NCI-H2196 treated with DMSO at 0.1 percent for 48 hours (cell line): ENCODE measurements at regions not wholly inside any gene's neighbourhood (a gene's known extent, or its start where the extent isn't known, plus 50 kb on each side); places are given as distances from the start of the nearest gene placed in this dataset.

ENCODE experiments used
- DNase-seq: peaks from one replicate; lab custom pipeline; 2025; ENCODE audit not compliant: unreplicated experiment; lab: John Stamatoyannopoulos, UW

DNA sequence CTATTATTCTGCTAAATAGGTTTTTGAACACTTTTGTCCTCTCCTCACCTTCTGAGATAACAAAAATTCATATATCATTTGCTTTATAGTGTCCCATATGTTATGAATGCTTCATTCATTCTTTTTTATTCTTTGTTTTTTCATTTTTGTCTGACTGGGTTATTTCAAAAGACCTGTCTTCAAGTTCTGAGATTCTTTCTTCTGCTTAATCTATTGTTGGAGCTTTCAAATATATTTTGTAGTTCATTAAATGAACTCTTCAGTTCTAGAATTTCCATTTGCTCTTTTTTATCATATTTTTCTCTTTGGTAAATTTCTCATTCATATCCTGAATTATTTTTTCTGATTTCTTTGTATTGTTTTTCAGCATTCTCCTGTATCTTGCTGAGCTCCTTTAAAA, 53.1 kb upstream of the SCIN start:
- no peak for DNase-seq

DNA sequence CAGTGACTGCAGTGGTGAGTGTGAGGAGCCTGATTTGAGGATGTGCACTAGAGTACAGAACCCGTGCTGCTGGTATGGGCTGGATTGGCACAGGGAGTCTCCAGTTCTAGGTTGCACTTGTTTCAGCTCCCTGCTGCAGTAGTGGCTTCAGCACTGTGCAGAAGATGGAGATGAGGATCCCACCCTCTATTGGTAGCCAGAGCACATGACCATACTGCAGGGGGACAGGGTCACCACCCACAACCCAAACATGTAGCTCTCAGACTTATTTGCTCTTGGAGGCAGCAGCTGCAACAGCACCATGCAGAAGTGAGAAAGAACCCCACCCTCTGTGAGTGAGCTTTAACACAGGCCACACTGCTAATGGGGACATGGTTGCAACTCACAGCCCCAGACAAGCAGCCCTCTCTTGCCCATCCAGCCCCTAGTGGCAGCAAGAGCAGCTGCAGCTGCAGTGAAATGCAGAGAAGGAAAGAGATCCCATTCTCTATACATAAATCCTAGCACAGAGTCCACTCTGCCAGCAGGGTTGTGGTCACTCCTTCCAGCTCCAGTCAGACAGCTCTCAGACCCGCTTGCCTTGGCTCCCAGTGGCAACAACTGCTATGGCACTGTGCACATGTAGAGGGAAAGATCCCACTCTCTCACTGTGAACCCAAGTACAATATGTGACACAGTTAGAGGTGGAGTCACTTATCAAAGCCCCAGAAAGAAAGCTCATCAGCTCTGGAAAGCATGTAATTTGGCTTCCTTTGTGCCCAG, 51.4 kb upstream of the SCIN start:
- no peak for DNase-seq

DNA sequence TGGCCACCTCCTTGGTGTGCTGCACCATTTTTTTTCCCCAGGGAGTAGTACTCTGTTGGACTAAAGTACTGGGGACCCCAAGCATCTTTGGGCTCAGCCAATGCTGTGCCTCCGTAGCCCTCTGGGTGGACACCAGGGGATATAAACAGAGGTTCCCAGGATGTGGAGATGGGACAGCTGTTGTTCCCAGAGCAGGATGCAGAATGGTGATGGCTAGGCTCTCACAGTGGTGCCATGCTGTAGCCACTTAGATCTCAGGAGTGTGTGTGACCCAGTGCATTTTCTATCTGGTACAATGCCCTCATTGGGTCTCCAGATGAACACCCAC, 50.9 kb upstream of the SCIN start:
- DNase-seq = no peak
